PC-3 (cell line): ENCODE measurements at regions not wholly inside any gene's neighbourhood (a gene's known extent, or its start where the extent isn't known, plus 50 kb on each side); places are given as distances from the start of the nearest gene placed in this dataset.

Source experiments
- ATAC-seq: fragments of 200-7000 bp; cut with Tn5 transposase; 2 replicates; pipeline ENCODE4 v1.9.1; 2020; ENCODE audit warnings: mild to moderate bottlenecking, moderate library complexity
- BruUV-seq: library from RNA; stranded (reverse); fragments of 400-500 nt; replicated peaks from 2 replicates; lab custom pipeline; 2021; lab: Mats Ljungman, UMichigan
- CTCF ChIA-PET: fragments of 300-600 bp; sonication (Branson Sonifier 250); formaldehyde crosslinking; loops from one replicate; lab custom pipeline; 2022; ENCODE audit warnings: antibody characterized with exemption; lab: Charles Lee
- POLR2A ChIA-PET: fragments of 300-600 bp; sonication (Branson Sonifier 250); formaldehyde crosslinking; loops from one replicate; lab custom pipeline; 2022; ENCODE audit warnings: antibody characterized with exemption; ENCODE audit not compliant: unreplicated experiment; lab: Charles Lee
- DNase-seq: peaks from one replicate; pipeline ENCODE4 v3.0.0-alpha.2; 2015
- H2AFZ ChIP-seq: fragments of 300-600 bp; sonication (generic); 2 replicates; pipeline ENCODE4 v1.6.0; 2016; ENCODE audit warnings: antibody characterized with exemption, low read length
- H3F3A ChIP-seq: fragments of 300-600 bp; sonication (generic); one replicate; pipeline ENCODE4 v1.6.0; 2017; ENCODE audit warnings: antibody characterized with exemption, low read length, control low read depth, mild to moderate bottlenecking; ENCODE audit not compliant: unreplicated experiment
- H3K27ac ChIP-seq: fragments of 300-600 bp; sonication (generic); 2 replicates; pipeline ENCODE4 v1.5.1; 2016; ENCODE audit warnings: mild to moderate bottlenecking, low read length
- H3K27me3 ChIP-seq: fragments of 300-600 bp; sonication (generic); 2 replicates; pipeline ENCODE4 v1.6.1; 2016; ENCODE audit warnings: low read length, mixed read lengths
- H3K36me3 ChIP-seq: fragments of 300-600 bp; sonication (generic); 2 replicates; pipeline ENCODE4 v1.6.1; 2016; ENCODE audit warnings: low read depth, mixed run types, low read length, mixed read lengths
- H3K4me1 ChIP-seq: fragments of 300-600 bp; sonication (generic); 2 replicates; pipeline ENCODE4 v1.5.1; 2016; ENCODE audit warnings: low read length; ENCODE audit not compliant: insufficient read depth
- H3K4me2 ChIP-seq: fragments of 300-600 bp; sonication (generic); 2 replicates; pipeline ENCODE4 v1.6.0; 2016; ENCODE audit warnings: low read length
- H3K4me3 ChIP-seq: fragments of 300-600 bp; sonication (generic); 2 replicates; pipeline ENCODE4 v1.5.1; 2016; ENCODE audit warnings: mild to moderate bottlenecking, low read length, mixed read lengths
- H3K79me2 ChIP-seq: fragments of 300-600 bp; sonication (generic); 2 replicates; pipeline ENCODE4 v1.6.1; 2017; ENCODE audit warnings: low read length, mixed read lengths
- H3K9ac ChIP-seq: fragments of 300-600 bp; sonication (generic); 2 replicates; pipeline ENCODE4 v1.6.0; 2016; ENCODE audit warnings: mild to moderate bottlenecking, low read length
- H3K9me2 ChIP-seq: fragments of 300-600 bp; sonication (generic); replicated peaks from 2 replicates; pipeline ENCODE4 v1.6.1; 2016; ENCODE audit warnings: mixed run types, low read length, mixed read lengths
- H3K9me3 ChIP-seq: fragments of 300-600 bp; sonication (generic); 2 replicates; pipeline ENCODE4 v1.6.1; 2016; ENCODE audit warnings: low read length, mixed read lengths
- H4K20me1 ChIP-seq: fragments of 300-600 bp; sonication (generic); 2 replicates; pipeline ENCODE4 v1.6.1; 2016; ENCODE audit warnings: low read length, mixed read lengths
- EZH2 ChIP-seq: fragments of 300-600 bp; sonication (generic); IDR thresholded peaks from one replicate; pipeline ENCODE4 v1.6.1; 2017; ENCODE audit warnings: antibody characterized with exemption, mild to moderate bottlenecking, low read length; ENCODE audit not compliant: unreplicated experiment
- EZH2phosphoT487 ChIP-seq: fragments of 300-600 bp; sonication (generic); IDR thresholded peaks from 2 replicates; pipeline ENCODE4 v1.6.1; 2018; ENCODE audit warnings: mild to moderate bottlenecking, antibody characterized with exemption, low read length, borderline replicate concordance
- intact Hi-C: fragments of 100-400 bp; cut with micrococcal nuclease; formaldehyde crosslinking; loops from 2 replicates; pipeline ENCODE4 v1.9.0; 2023
- TF ChIP-seq, protein P1 (sequence below): fragments of 300-600 bp; sonication (generic); conservative IDR thresholded peaks from 2 replicates; pipeline ENCODE4 v1.5.1; 2017; ENCODE audit warnings: antibody characterized with exemption, low read depth, mild to moderate bottlenecking, low read length

DNA sequence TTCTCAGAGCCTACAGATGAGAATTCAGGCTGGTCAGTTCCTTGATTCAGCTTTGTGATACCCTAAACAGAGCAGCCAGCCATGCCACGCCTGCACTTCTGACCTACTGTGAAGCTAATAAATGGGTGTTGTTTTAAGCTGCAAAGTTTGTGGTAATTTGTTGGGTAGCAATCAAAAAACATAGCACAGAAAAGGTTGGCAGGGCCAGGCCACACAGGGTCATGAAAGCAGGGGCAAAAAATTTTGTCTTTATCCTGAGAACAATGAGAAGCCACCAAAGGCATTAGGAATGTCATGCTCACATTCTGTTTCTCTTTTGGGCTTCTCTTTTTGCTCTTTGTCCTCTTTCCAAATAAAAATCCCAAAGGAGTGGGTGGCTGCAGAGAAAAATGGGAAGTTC, 385.9 kb downstream of the TXNL1 start:
- H3K79me2 ChIP-seq: no peaks in the 10 kb centered on the region
- ChIA-PET POLR2A (no interaction called here), CTCF (no interaction called here)
- H3K9ac ChIP-seq: no peak overlapping the region
- peaks cover 5% of the 10 kb centered on the region; the same call in 1 of the 2 replicates for H3K4me1 ChIP-seq
- no peaks in the 10 kb centered on the region for H4K20me1 ChIP-seq
- no peak for ATAC-seq
- no peaks in the 10 kb centered on the region for H3K9me2 ChIP-seq
- no peak for DNase-seq
- TF ChIP-seq, protein P1, sequence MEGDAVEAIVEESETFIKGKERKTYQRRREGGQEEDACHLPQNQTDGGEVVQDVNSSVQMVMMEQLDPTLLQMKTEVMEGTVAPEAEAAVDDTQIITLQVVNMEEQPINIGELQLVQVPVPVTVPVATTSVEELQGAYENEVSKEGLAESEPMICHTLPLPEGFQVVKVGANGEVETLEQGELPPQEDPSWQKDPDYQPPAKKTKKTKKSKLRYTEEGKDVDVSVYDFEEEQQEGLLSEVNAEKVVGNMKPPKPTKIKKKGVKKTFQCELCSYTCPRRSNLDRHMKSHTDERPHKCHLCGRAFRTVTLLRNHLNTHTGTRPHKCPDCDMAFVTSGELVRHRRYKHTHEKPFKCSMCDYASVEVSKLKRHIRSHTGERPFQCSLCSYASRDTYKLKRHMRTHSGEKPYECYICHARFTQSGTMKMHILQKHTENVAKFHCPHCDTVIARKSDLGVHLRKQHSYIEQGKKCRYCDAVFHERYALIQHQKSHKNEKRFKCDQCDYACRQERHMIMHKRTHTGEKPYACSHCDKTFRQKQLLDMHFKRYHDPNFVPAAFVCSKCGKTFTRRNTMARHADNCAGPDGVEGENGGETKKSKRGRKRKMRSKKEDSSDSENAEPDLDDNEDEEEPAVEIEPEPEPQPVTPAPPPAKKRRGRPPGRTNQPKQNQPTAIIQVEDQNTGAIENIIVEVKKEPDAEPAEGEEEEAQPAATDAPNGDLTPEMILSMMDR: no peak
- no peak for TF ChIP-seq EZH2
- no peak for TF ChIP-seq EZH2phosphoT487
- H3F3A ChIP-seq: no peaks in the 10 kb centered on the region
- no peaks in the 10 kb centered on the region for H3K9me3 ChIP-seq
- intact Hi-C loops: no loop called here
- no peaks in the 10 kb centered on the region for H3K36me3 ChIP-seq
- no peak overlapping the region for H2AFZ ChIP-seq
- no peak overlapping the region for H3K4me2 ChIP-seq
- H3K27ac ChIP-seq: no peak overlapping the region
- BruUV-seq: no TSS peak
- no peak overlapping the region for H3K4me3 ChIP-seq
- H3K27me3 ChIP-seq: no peaks in the 10 kb centered on the region

- ATAC-seq (no peak), DNase-seq (no peak)
- Histone ChIP-seq H3K27ac (no peak overlapping the region), H3K79me2 (no peaks in the 10 kb centered on the region), H4K20me1 (no peaks in the 10 kb centered on the region), H3K27me3 (no peaks in the 10 kb centered on the region), H3K9me2 (no peaks in the 10 kb centered on the region), H3K9ac (no peak overlapping the region), H3F3A (no peaks in the 10 kb centered on the region), H3K4me1 (peaks cover 10% of the 10 kb centered on the region), H2AFZ (no peak overlapping the region), H3K36me3 (no peaks in the 10 kb centered on the region), H3K9me3 (no peaks in the 10 kb centered on the region), H3K4me3 (no peak overlapping the region), H3K4me2 (no peak overlapping the region)
- BruUV-seq: no TSS peak
- TF ChIP-seq EZH2 (no peak), EZH2phosphoT487 (no peak)
- TF ChIP-seq, protein P1: no peak
- intact Hi-C loops: no loop called here
- CTCF ChIA-PET: no interaction called here
- POLR2A ChIA-PET: no interaction called here
Observed at GRCh38 chr18:56248610-56249235, 389.7 kb downstream of the TXNL1 start.

DNA sequence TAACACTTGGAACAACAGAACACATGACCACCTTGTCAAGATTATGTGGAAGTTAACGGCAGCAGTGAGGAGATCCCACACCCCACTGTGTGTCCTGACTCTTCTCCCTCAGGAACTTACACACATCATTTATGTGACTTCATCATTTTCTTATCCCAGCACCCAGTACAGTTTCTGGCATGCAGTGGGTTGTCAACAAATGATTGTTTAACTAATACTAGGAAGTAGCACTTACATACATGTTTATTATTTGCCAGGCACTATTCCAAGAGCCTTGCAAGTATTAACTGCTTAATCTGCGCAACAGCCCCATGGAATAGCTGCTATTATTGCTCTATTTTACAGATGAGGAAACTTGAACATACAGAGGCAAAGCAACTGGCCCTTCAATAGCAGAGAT, 391.5 kb downstream of the TXNL1 start:
- POLR2A ChIA-PET: no interaction called here
- TF ChIP-seq, protein P1: no peak
- TF ChIP-seq EZH2 (no peak), EZH2phosphoT487 (no peak)

More for the DNA sequence above, 391.5 kb downstream of the TXNL1 start:
- H3K27me3 ChIP-seq: no peaks in the 10 kb centered on the region
- H3K9ac ChIP-seq: no peak overlapping the region
- no peak overlapping the region for H2AFZ ChIP-seq
- no peak overlapping the region for H3K4me3 ChIP-seq
- CTCF ChIA-PET: no interaction called here
- no peak overlapping the region for H3K27ac ChIP-seq
- no peak for DNase-seq
- H3K36me3 ChIP-seq: no peaks in the 10 kb centered on the region
- H3K9me3 ChIP-seq: no peaks in the 10 kb centered on the region
- no peaks in the 10 kb centered on the region for H4K20me1 ChIP-seq
- no peaks in the 10 kb centered on the region for H3F3A ChIP-seq
- peaks cover 10% of the 10 kb centered on the region for H3K4me1 ChIP-seq
- intact Hi-C loops: no loop called here
- no peaks in the 10 kb centered on the region for H3K79me2 ChIP-seq
- H3K4me2 ChIP-seq: no peak overlapping the region
- BruUV-seq: no TSS peak
- H3K9me2 ChIP-seq: no peaks in the 10 kb centered on the region
- no peak for ATAC-seq
